H1 (cell line): ENCODE measurements at regions not wholly inside any gene's neighbourhood (a gene's known extent, or its start where the extent isn't known, plus 50 kb on each side); places are given as distances from the start of the nearest gene placed in this dataset.

ENCODE experiments used
- CTCF ChIA-PET: fragments of 300-600 bp; sonication (Branson Sonifier 250); formaldehyde crosslinking; loops from one replicate; lab custom pipeline; 2021; ENCODE audit not compliant: partially characterized antibody; lab: Charles Lee
- POLR2A ChIA-PET: fragments of 300-600 bp; sonication (Branson Sonifier 250); formaldehyde crosslinking; loops from one replicate; lab custom pipeline; 2021; ENCODE audit warnings: inconsistent platforms; ENCODE audit not compliant: partially characterized antibody; lab: Charles Lee
- DNase-seq, 2 experiments: peaks; one replicate each; pipeline versions ENCODE4 v3.0.0 to v3.0.0-alpha.2; 2010 to 2022; ENCODE audit warnings: low spot score in 2 of 2, low read depth in 1 of 2, mixed read lengths in 1 of 2
- FAIRE-seq: peaks from 2 replicates; lab custom pipeline; 2011; peaks lifted over from hg19 to GRCh38; lab: Jason Lieb, UNC
- H2AFZ ChIP-seq: 2 replicates; pipeline ENCODE4 v1.8.1; 2012; ENCODE audit warnings: low read length, inconsistent platforms
- H2AK5ac ChIP-seq: 2 replicates; pipeline ENCODE4 v1.6.1; 2013; ENCODE audit warnings: low read depth, low read length
- H2BK120ac ChIP-seq: replicated peaks from 2 replicates; pipeline ENCODE3; 2013; ENCODE audit warnings: low read depth, low read length, inconsistent platforms
- H2BK12ac ChIP-seq: 2 replicates; pipeline ENCODE4 v1.6.1; 2013; ENCODE audit warnings: low read depth, low read length
- H2BK15ac ChIP-seq: 2 replicates; pipeline ENCODE4 v1.6.1; 2013; ENCODE audit warnings: low read length
- H2BK20ac ChIP-seq: 2 replicates; pipeline ENCODE4 v1.6.1; 2013; ENCODE audit warnings: low read length
- H2BK5ac ChIP-seq: 2 replicates; pipeline ENCODE4 v1.6.1; 2013; ENCODE audit warnings: low read depth, low read length
- H3K14ac ChIP-seq: 2 replicates; pipeline ENCODE4 v1.6.1; 2013; ENCODE audit warnings: inconsistent platforms; ENCODE audit not compliant: insufficient read length
- H3K18ac ChIP-seq: 2 replicates; pipeline ENCODE4 v1.6.1; 2013; ENCODE audit warnings: low read length; ENCODE audit errors: extremely low read depth
- H3K23ac ChIP-seq: 2 replicates; pipeline ENCODE4 v1.6.1; 2013; ENCODE audit warnings: inconsistent platforms; ENCODE audit not compliant: insufficient read length
- H3K23me2 ChIP-seq: 2 replicates; pipeline ENCODE4 v1.6.1; 2013; ENCODE audit warnings: low read depth, low read length
- H3K27ac ChIP-seq: 2 replicates; pipeline ENCODE4 v1.6.1; 2011; ENCODE audit warnings: low read depth, low read length, inconsistent platforms
- H3K27me3 ChIP-seq, 4 experiments: replicated peaks in 1 of 4; 1 replicate in 1 of 4; 2 replicates in 3 of 4; pipeline versions ENCODE4 v1.6.1 to v1.8.1; 2011 to 2013; ENCODE audit warnings: low read length in 3 of 4, mild to moderate bottlenecking in 3 of 4, inconsistent platforms in 2 of 4, mixed read lengths in 2 of 4, moderate library complexity in 1 of 4; ENCODE audit not compliant: control insufficient read depth in 3 of 4, insufficient read depth in 3 of 4; ENCODE audit errors: extremely low read depth in 1 of 4
- H3K36me3 ChIP-seq, 4 experiments: 2 replicates each; pipeline versions ENCODE4 v1.6.1 to v1.8.1; 2011 to 2013; ENCODE audit warnings: mild to moderate bottlenecking in 4 of 4, low read length in 3 of 4, moderate library complexity in 2 of 4, control low read depth in 1 of 4, inconsistent platforms in 1 of 4; ENCODE audit not compliant: insufficient read depth in 4 of 4, control insufficient read depth in 2 of 4
- H3K4ac ChIP-seq: replicated peaks from 2 replicates; pipeline ENCODE3; 2013; ENCODE audit warnings: low read length, low read depth, mixed read lengths, inconsistent platforms; ENCODE audit not compliant: insufficient read length
- H3K4me1 ChIP-seq, 4 experiments: replicated peaks in 1 of 4; 1 replicate in 1 of 4; 2 replicates in 3 of 4; pipeline versions ENCODE4 v1.6.1 to v1.8.1; 2011 to 2013; ENCODE audit warnings: low read length in 3 of 4, inconsistent platforms in 2 of 4, mixed read lengths in 1 of 4; ENCODE audit not compliant: insufficient read depth in 4 of 4, control insufficient read depth in 3 of 4
- H3K4me2 ChIP-seq, 2 experiments: 2 replicates each; pipeline versions ENCODE4 v1.6.1 to v1.8.1; 2011 to 2013; ENCODE audit warnings: low read depth in 2 of 2, low read length in 2 of 2, control low read depth in 1 of 2, inconsistent platforms in 1 of 2, mild to moderate bottlenecking in 1 of 2; ENCODE audit not compliant: insufficient read depth in 1 of 2
- H3K4me3 ChIP-seq, 4 experiments: fragments of 200-600, 300-600 bp in 1 of 4; sonication (generic), shearing (Covaris generic), sonication (Bioruptor Twin) in 1 of 4; 2 replicates each; pipeline versions ENCODE4 v1.5.1 to v1.8.1; 2011 to 2016; ENCODE audit warnings: low read length in 4 of 4, low read depth in 3 of 4, control low read depth in 2 of 4, inconsistent platforms in 2 of 4, mild to moderate bottlenecking in 2 of 4, mixed read lengths in 1 of 4, moderate library complexity in 1 of 4; ENCODE audit not compliant: insufficient read depth in 2 of 4; ENCODE audit errors: extremely low read depth in 1 of 4
- H3K56ac ChIP-seq: replicated peaks from 2 replicates; pipeline ENCODE3; 2013; ENCODE audit warnings: low read depth, mild to moderate bottlenecking, mixed read lengths, low read length, inconsistent platforms; ENCODE audit not compliant: insufficient read length
- H3K79me1 ChIP-seq: 2 replicates; pipeline ENCODE4 v1.6.1; 2013; ENCODE audit warnings: low read depth, low read length, control low read depth
- H3K79me2 ChIP-seq, 2 experiments: 2 replicates each; pipeline versions ENCODE4 v1.6.1 to v1.8.1; 2012 to 2013; ENCODE audit warnings: low read length in 2 of 2, mild to moderate bottlenecking in 2 of 2, inconsistent platforms in 1 of 2; ENCODE audit not compliant: insufficient read depth in 2 of 2, control insufficient read depth in 1 of 2
- H3K9ac ChIP-seq, 4 experiments: replicated peaks in 1 of 4; 1 replicate in 1 of 4; 2 replicates in 3 of 4; pipeline versions ENCODE4 v1.6.1 to v1.8.1; 2011 to 2013; ENCODE audit warnings: low read depth in 3 of 4, low read length in 3 of 4, control low read depth in 2 of 4, mild to moderate bottlenecking in 2 of 4, moderate library complexity in 2 of 4, inconsistent platforms in 1 of 4; ENCODE audit errors: extremely low read depth in 1 of 4
- H3K9me3 ChIP-seq, 2 experiments: 2 replicates each; pipeline versions ENCODE4 v1.6.1 to v1.8.1; 2012 to 2013; ENCODE audit warnings: mild to moderate bottlenecking in 2 of 2, moderate library complexity in 2 of 2, control low read depth in 1 of 2, inconsistent platforms in 1 of 2, low read depth in 1 of 2, low read length in 1 of 2, mixed read lengths in 1 of 2; ENCODE audit not compliant: insufficient read depth in 2 of 2
- H4K20me1 ChIP-seq, 2 experiments: replicated peaks in 1 of 2; 2 replicates each; pipeline versions ENCODE3 to v1.8.1; 2011 to 2013; ENCODE audit warnings: inconsistent platforms in 2 of 2, low read length in 2 of 2, mild to moderate bottlenecking in 1 of 2; ENCODE audit not compliant: insufficient read depth in 2 of 2, control insufficient read depth in 1 of 2
- H4K5ac ChIP-seq: 2 replicates; pipeline ENCODE4 v1.6.1; 2013; ENCODE audit warnings: low read length, low read depth, mixed read lengths, inconsistent platforms; ENCODE audit not compliant: insufficient read length
- H4K8ac ChIP-seq: 2 replicates; pipeline ENCODE4 v1.8.0; 2013; ENCODE audit warnings: mild to moderate bottlenecking, moderate library complexity, low read length, inconsistent platforms; ENCODE audit not compliant: insufficient read depth; ENCODE audit errors: extremely low read depth
- H4K91ac ChIP-seq: replicated peaks from 2 replicates; pipeline ENCODE3; 2013; ENCODE audit warnings: low read length, mixed read lengths, inconsistent platforms; ENCODE audit not compliant: insufficient read length
- MAFK ChIP-seq: IDR thresholded peaks from 2 replicates; pipeline ENCODE4 v1.6.1; 2012; ENCODE audit warnings: low read depth, mild to moderate bottlenecking, improper control_type of control experiment, low read length
- WGBS, 2 experiments: shearing (Covaris generic) in 1 of 2; methylation state at CpG; one replicate each; pipeline versions ENCODE4 v1.1.6 to v1.1.7; 2013 to 2015; ENCODE audit warnings: low lambda C conversion rate in 2 of 2, mixed read lengths in 2 of 2, inconsistent platforms in 1 of 2, low coverage in 1 of 2, missing lambda C conversion rate in 1 of 2; ENCODE audit not compliant: insufficient replicate concordance in 2 of 2, insufficient coverage in 1 of 2, insufficient read length in 1 of 2; ENCODE audit errors: extremely low coverage in 1 of 2, missing lambda C conversion rate in 1 of 2; 5-methylcytosine and 5-hydroxymethylcytosine counted together
- TF ChIP-seq, protein P1 (sequence below): IDR thresholded peaks from 2 replicates; pipeline ENCODE4 v1.6.1; 2012; ENCODE audit warnings: inconsistent platforms

DNA sequence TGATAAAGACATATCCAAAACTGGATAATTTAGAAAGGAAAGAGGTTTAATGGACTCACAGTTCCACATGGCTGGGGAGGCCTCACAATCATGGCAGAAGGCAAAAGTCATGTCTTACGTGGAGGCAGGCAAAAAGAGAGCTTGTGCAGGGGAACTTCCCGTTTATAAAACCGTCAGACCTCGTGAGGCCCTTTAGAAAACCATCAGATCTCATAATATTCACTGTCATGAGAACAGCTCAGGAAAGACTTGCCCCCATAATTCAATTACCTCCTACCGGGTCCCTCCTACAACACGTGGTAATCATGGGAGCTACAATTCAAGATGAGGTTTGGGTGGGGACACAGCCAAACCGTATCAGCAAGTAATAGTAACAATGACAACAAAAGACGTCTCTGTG is 88.2 kb upstream of the SLC25A33 start:
- no peak for FAIRE-seq
- H3K9me3 ChIP-seq, result no peaks in the 10 kb centered on the region
- no peaks in the 10 kb centered on the region for H3K79me1 ChIP-seq
- no peak overlapping the region for H4K91ac ChIP-seq
- H4K20me1 ChIP-seq, result peaks cover 0 to 5% of the 10 kb centered on the region in 2 experiments
- no peak overlapping the region for H3K18ac ChIP-seq
- H3K27me3 ChIP-seq, result peaks cover 0 to 3% (median 0%) of the 10 kb centered on the region in 4 experiments; a peak in 1 of 7 replicates
- H4K8ac ChIP-seq, result no peak overlapping the region
- H3K4me3 ChIP-seq, result no peak overlapping the region
- no peaks in the 10 kb centered on the region for H3K79me2 ChIP-seq
- no peak overlapping the region for H2BK15ac ChIP-seq
- no peaks in the 10 kb centered on the region for H3K36me3 ChIP-seq
- ChIA-PET CTCF (interaction anchor here (1.0 to 1.7 kb wide), 5 partner anchors 18 to 168 kb away, joined by 3 to 5 read pairs (median 4); no protein-coding TSS in a partner anchor), POLR2A (no interaction called here)
- no peak overlapping the region for H3K9ac ChIP-seq
- H2AK5ac ChIP-seq, result no peak overlapping the region
- no peak overlapping the region for H3K14ac ChIP-seq
- no peak overlapping the region for H2BK5ac ChIP-seq
- no peak overlapping the region for H3K56ac ChIP-seq
- H4K5ac ChIP-seq, result no peak overlapping the region
- TF ChIP-seq, protein P1, sequence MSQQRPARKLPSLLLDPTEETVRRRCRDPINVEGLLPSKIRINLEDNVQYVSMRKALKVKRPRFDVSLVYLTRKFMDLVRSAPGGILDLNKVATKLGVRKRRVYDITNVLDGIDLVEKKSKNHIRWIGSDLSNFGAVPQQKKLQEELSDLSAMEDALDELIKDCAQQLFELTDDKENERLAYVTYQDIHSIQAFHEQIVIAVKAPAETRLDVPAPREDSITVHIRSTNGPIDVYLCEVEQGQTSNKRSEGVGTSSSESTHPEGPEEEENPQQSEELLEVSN, result no peak
- TF ChIP-seq MAFK, result no peak
- TF ChIP-seq, all 59 proteins: peak for 0
- Histone ChIP-seq H2BK120ac (no peak overlapping the region), H3K4me1 (no peaks in the 10 kb centered on the region; a peak in 2 of 7 replicates), H3K4me2 (no peak overlapping the region), H3K4ac (no peak overlapping the region), H2BK12ac (no peak overlapping the region), H2AFZ (no peak overlapping the region), H3K23ac (no peak overlapping the region), H3K23me2 (no peaks in the 10 kb centered on the region), H3K27ac (no peak overlapping the region), H2BK20ac (no peak overlapping the region)
- DNase-seq, result no peak
- WGBS, 2 experiments, result 87% methylated on average over 8 of the region's 8 CpGs; no CpG with 5 or more reads in 1 of the 2 experiments
